ENCODE measurements at regions not wholly inside any gene's neighbourhood (a gene's known extent, or its start where the extent isn't known, plus 50 kb on each side); places are given as distances from the start of the nearest gene placed in this dataset.

GRCh38 chr2:228599297-228599696 lies 417.8 kb upstream of the SPHKAP start:
- TF ChIP-seq CTCF (IDR thresholded peaks at IDR 0.05) = no peak
- TF ChIP-seq POLR2A (IDR thresholded peaks at IDR 0.05) = no peak

Measured in Peyer's patch (tissue), 4 donors.